Smooth muscle cell (in vitro differentiated cells): ENCODE measurements at regions not wholly inside any gene's neighbourhood (a gene's known extent, or its start where the extent isn't known, plus 50 kb on each side); places are given as distances from the start of the nearest gene placed in this dataset.
"Not testable (repeated sequence)": the region's sequence is repeated elsewhere in the genome, so short reads cannot be mapped to it uniquely, and the experiment has no call there.

ENCODE experiments used
- DNase-seq: peaks from one replicate; lab custom pipeline; 2025; ENCODE audit not compliant: unreplicated experiment; lab: John Stamatoyannopoulos, UW
- H2AFZ ChIP-seq: fragments of 200-600 bp; sonication (generic); 2 replicates; pipeline ENCODE4 v1.6.0; 2016; ENCODE audit warnings: antibody characterized with exemption, low read depth, mild to moderate bottlenecking
- H3F3A ChIP-seq: fragments of 200-600 bp; sonication (generic); 2 replicates; pipeline ENCODE4 v1.6.0; 2017; ENCODE audit warnings: antibody characterized with exemption, low read depth
- H3K27ac ChIP-seq: fragments of 200-600 bp; sonication (generic); 2 replicates; pipeline ENCODE4 v1.5.1; 2016; ENCODE audit warnings: low read depth, mild to moderate bottlenecking
- H3K27me3 ChIP-seq: fragments of 200-600 bp; sonication (generic); 2 replicates; pipeline ENCODE4 v1.6.1; 2016; ENCODE audit warnings: low read depth, mild to moderate bottlenecking
- H3K36me3 ChIP-seq: fragments of 200-600 bp; sonication (generic); 2 replicates; pipeline ENCODE4 v1.5.1; 2016; ENCODE audit warnings: low read depth
- H3K4me1 ChIP-seq: fragments of 200-600 bp; sonication (generic); 2 replicates; pipeline ENCODE4 v1.5.1; 2016; ENCODE audit warnings: low read depth
- H3K4me2 ChIP-seq: fragments of 200-600 bp; sonication (generic); 2 replicates; pipeline ENCODE4 v1.6.0; 2016; ENCODE audit warnings: mild to moderate bottlenecking
- H3K4me3 ChIP-seq: fragments of 200-600 bp; sonication (generic); 2 replicates; pipeline ENCODE4 v1.5.1; 2016; ENCODE audit warnings: mild to moderate bottlenecking
- H3K79me2 ChIP-seq: fragments of 200-600 bp; sonication (generic); 2 replicates; pipeline ENCODE4 v1.6.0; 2016; ENCODE audit warnings: low read depth, mild to moderate bottlenecking
- H3K9ac ChIP-seq: fragments of 200-600 bp; sonication (generic); 2 replicates; pipeline ENCODE4 v1.6.0; 2016; ENCODE audit warnings: low read depth
- H3K9me3 ChIP-seq: fragments of 200-600 bp; sonication (generic); replicated peaks from 2 replicates; pipeline ENCODE4 v1.5.1; 2016; ENCODE audit warnings: low read depth
- H4K20me1 ChIP-seq: fragments of 200-600 bp; sonication (generic); 2 replicates; pipeline ENCODE4 v1.6.0; 2016; ENCODE audit warnings: low read depth
- CTCF ChIP-seq: fragments of 200-600 bp; sonication (generic); IDR thresholded peaks from 2 replicates; pipeline ENCODE4 v1.5.1; 2017; ENCODE audit warnings: borderline replicate concordance, mild to moderate bottlenecking, antibody characterized with exemption; ENCODE audit not compliant: insufficient read depth, poor library complexity, severe bottlenecking
- WGBS: methylation state at CpG from one replicate; pipeline ENCODE4 v1.1.7; 2016; ENCODE audit warnings: low lambda C conversion rate; 5-methylcytosine and 5-hydroxymethylcytosine counted together

- WGBS = 86% methylated on average over 10 of the region's 10 CpGs
- no peak for DNase-seq
Observed at GRCh38 chr7:70893422-70893821, 238.5 kb upstream of the GALNT17 start.

GRCh38 chr7:70893971-70894715 lies 237.8 kb upstream of the GALNT17 start:
- 43% methylated on average over 4 of the region's 4 CpGs for WGBS
- no peaks in the 10 kb centered on the region for H3K79me2 ChIP-seq
- no peak for TF ChIP-seq CTCF
- no peak overlapping the region for H3K4me3 ChIP-seq
- no peaks in the 10 kb centered on the region for H3K36me3 ChIP-seq
- H3F3A ChIP-seq = no peaks in the 10 kb centered on the region
- no peak overlapping the region for H2AFZ ChIP-seq
- peaks cover 49% of the 10 kb centered on the region for H3K27me3 ChIP-seq
- no peak overlapping the region for H3K4me2 ChIP-seq
- no peaks in the 10 kb centered on the region for H4K20me1 ChIP-seq
- H3K9ac ChIP-seq = no peak overlapping the region
- H3K27ac ChIP-seq = no peak overlapping the region
- no peak for DNase-seq
- H3K4me1 ChIP-seq = peaks cover 23% of the 10 kb centered on the region
- H3K9me3 ChIP-seq = no peaks in the 10 kb centered on the region

More at GRCh38 chr7:70893422-70893821, 238.5 kb upstream of the GALNT17 start:
- no peak overlapping the region for H3K4me2 ChIP-seq
- H3K36me3 ChIP-seq = no peaks in the 10 kb centered on the region
- H3F3A ChIP-seq = no peaks in the 10 kb centered on the region
- H2AFZ ChIP-seq = no peak overlapping the region
- H3K4me3 ChIP-seq = no peak overlapping the region
- peaks cover 23% of the 10 kb centered on the region for H3K4me1 ChIP-seq
- H3K27ac ChIP-seq = no peak overlapping the region
- H3K9ac ChIP-seq = no peak overlapping the region
- TF ChIP-seq CTCF = no peak
- H3K79me2 ChIP-seq = no peaks in the 10 kb centered on the region
- no peaks in the 10 kb centered on the region for H3K9me3 ChIP-seq
- H3K27me3 ChIP-seq = peaks cover 56% of the 10 kb centered on the region
- no peaks in the 10 kb centered on the region for H4K20me1 ChIP-seq

GRCh38 chr7:70894799-70895198 lies 237.1 kb upstream of the GALNT17 start:
- no peak overlapping the region for H3K4me3 ChIP-seq
- DNase-seq = no peak
- no peak overlapping the region for H3K4me2 ChIP-seq
- H4K20me1 ChIP-seq = no peaks in the 10 kb centered on the region
- no peak overlapping the region for H2AFZ ChIP-seq
- H3K27ac ChIP-seq = no peak overlapping the region
- WGBS = 62% methylated on average over 6 of the region's 6 CpGs
- H3K9me3 ChIP-seq = no peaks in the 10 kb centered on the region
- no peaks in the 10 kb centered on the region for H3F3A ChIP-seq
- no peak overlapping the region for H3K9ac ChIP-seq
- no peaks in the 10 kb centered on the region for H3K79me2 ChIP-seq
- H3K4me1 ChIP-seq = peaks cover 23% of the 10 kb centered on the region
- no peaks in the 10 kb centered on the region for H3K36me3 ChIP-seq
- no peak for TF ChIP-seq CTCF
- H3K27me3 ChIP-seq = peaks cover 42% of the 10 kb centered on the region

- H3K36me3 ChIP-seq, H3K9me3 ChIP-seq, DNase-seq, H3F3A ChIP-seq, H4K20me1 ChIP-seq, H3K27ac ChIP-seq, H2AFZ ChIP-seq, H3K4me3 ChIP-seq, H3K4me2 ChIP-seq, H3K79me2 ChIP-seq, H3K9ac ChIP-seq: not testable (repeated sequence)
- 43% methylated on average over 7 of the region's 7 CpGs for WGBS
- Histone ChIP-seq H3K4me1 (peaks cover 23% of the 10 kb centered on the region), H3K27me3 (peaks cover 38% of the 10 kb centered on the region)
Observed at GRCh38 chr7:70895337-70896200, 236.4 kb upstream of the GALNT17 start.
